ENCODE measurements at regions not wholly inside any gene's neighbourhood (a gene's known extent, or its start where the extent isn't known, plus 50 kb on each side); places are given as distances from the start of the nearest gene placed in this dataset.

GRCh38 chr12:25771041-25771440 lies 187.4 kb upstream of the RASSF8 start:
- DNase-seq (no peak), FAIRE-seq (no peak), ATAC-seq (no peak)
- Histone ChIP-seq H3K4me3 (no peak overlapping the region), H3K36me3 (no peaks in the 10 kb centered on the region), H3K4me1 (no peaks in the 10 kb centered on the region), H3K27ac (no peak overlapping the region), H3K27me3 (no peaks in the 10 kb centered on the region), H3K9me3 (no peaks in the 10 kb centered on the region)
- intact Hi-C loops (cut with DNase I) = no loop called here
- TF ChIP-seq, protein P1, sequence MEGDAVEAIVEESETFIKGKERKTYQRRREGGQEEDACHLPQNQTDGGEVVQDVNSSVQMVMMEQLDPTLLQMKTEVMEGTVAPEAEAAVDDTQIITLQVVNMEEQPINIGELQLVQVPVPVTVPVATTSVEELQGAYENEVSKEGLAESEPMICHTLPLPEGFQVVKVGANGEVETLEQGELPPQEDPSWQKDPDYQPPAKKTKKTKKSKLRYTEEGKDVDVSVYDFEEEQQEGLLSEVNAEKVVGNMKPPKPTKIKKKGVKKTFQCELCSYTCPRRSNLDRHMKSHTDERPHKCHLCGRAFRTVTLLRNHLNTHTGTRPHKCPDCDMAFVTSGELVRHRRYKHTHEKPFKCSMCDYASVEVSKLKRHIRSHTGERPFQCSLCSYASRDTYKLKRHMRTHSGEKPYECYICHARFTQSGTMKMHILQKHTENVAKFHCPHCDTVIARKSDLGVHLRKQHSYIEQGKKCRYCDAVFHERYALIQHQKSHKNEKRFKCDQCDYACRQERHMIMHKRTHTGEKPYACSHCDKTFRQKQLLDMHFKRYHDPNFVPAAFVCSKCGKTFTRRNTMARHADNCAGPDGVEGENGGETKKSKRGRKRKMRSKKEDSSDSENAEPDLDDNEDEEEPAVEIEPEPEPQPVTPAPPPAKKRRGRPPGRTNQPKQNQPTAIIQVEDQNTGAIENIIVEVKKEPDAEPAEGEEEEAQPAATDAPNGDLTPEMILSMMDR (IDR thresholded peaks at IDR 0.05) = no peak
- WGBS, 2 donors = 25 to 40% methylated on average over 2 of the region's 2 CpGs

DNA sequence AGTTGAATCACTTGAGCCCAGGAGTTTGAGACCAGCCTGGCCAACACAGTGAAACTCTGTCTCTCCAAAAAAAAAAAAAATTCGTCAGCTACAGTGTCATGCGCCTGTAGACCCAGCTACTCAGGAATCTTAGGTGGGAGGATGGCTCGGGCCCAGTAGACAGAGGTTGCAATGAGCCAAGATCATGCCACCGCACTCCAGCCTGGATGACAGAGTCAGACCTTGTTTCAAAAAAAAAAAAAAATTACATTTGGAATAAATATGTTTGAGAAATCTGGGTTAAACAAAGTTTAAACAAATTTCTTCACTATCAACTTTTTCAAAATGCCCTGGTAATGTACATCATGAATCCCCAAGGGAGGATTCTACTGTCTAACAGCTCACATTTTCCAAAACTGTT lies 187.0 kb upstream of the RASSF8 start:
- no peaks in the 10 kb centered on the region for H3K9me3 ChIP-seq
- FAIRE-seq (no peak), DNase-seq (no peak), ATAC-seq (no peak)
- 81 to 88% methylated on average over 4 of the region's 4 CpGs for WGBS, 2 donors
- H3K36me3 ChIP-seq = no peaks in the 10 kb centered on the region
- H3K4me3 ChIP-seq = no peak overlapping the region
- TF ChIP-seq, protein P1 (IDR thresholded peaks at IDR 0.05) = no peak
- intact Hi-C loops (cut with DNase I) = no loop called here
- no peak overlapping the region for H3K27ac ChIP-seq
- H3K4me1 ChIP-seq = no peaks in the 10 kb centered on the region
- H3K27me3 ChIP-seq = no peaks in the 10 kb centered on the region

DNA sequence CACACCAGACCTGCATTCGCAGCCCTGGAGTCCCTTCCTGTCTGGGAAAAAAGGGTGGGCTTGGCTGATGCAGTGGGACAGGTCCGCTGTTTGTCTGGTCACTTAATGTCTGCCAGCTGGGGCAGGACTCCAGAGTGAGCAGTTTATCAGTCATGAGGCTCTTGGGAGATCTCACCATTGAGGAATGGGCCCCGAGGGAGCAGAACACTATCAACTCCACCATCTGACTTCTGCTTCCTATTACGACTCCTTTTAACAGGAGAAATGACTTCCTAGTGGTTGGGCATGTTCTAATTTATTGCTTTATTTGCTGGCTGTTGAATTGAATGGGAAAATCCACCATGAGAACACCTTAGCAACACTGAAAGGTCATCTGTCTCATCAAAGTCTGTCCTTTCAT lies 182.5 kb upstream of the RASSF8 start:
- DNase-seq (no peak), FAIRE-seq (no peak), ATAC-seq (no peak)
- H3K4me3 ChIP-seq = no peak overlapping the region
- TF ChIP-seq, protein P1 (IDR thresholded peaks at IDR 0.05) = no peak
- H3K27me3 ChIP-seq = no peaks in the 10 kb centered on the region
- H3K36me3 ChIP-seq = no peaks in the 10 kb centered on the region
- WGBS, 2 donors = 67 to 75% methylated on average over 4 of the region's 4 CpGs
- no peaks in the 10 kb centered on the region for H3K9me3 ChIP-seq
- no peak overlapping the region for H3K27ac ChIP-seq
- intact Hi-C loops (cut with DNase I) = no loop called here
- no peaks in the 10 kb centered on the region for H3K4me1 ChIP-seq

- no peak overlapping the region for H3K27ac ChIP-seq
- intact Hi-C loops (cut with DNase I) = no loop called here
- ATAC-seq = no peak
- DNase-seq = no peak
- no peaks in the 10 kb centered on the region for H3K27me3 ChIP-seq
- no peaks in the 10 kb centered on the region for H3K36me3 ChIP-seq
- H3K4me3 ChIP-seq = no peak overlapping the region
- H3K9me3 ChIP-seq = no peaks in the 10 kb centered on the region
- H3K4me1 ChIP-seq = no peaks in the 10 kb centered on the region
- no peak for FAIRE-seq
- TF ChIP-seq, protein P1 (IDR thresholded peaks at IDR 0.05) = no peak
- 58 to 66% methylated on average over 3 of the region's 3 CpGs for WGBS, 2 donors
Measured at GRCh38 chr12:25780771-25781170, 177.7 kb upstream of the RASSF8 start.

DNA sequence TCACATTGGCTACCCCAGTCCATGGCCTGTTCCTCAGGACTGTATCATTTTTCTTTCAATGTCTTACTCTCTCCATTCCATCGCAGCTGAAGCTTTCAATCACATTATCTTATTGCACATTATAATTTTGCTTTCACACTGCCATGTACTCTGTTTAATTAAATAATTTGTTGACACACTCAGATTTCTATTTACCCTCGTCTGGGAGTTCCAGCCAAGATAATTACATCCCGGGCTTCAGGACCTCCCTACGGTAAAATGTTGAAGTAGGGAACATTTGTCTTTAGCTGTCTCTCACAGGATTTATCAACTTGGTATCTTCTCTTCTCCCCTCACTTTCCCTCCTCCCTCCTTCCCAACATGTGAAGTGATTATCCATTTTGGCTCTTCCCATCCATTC lies 177.2 kb upstream of the RASSF8 start:
- H3K9me3 ChIP-seq = no peaks in the 10 kb centered on the region
- H3K36me3 ChIP-seq = no peaks in the 10 kb centered on the region
- H3K4me3 ChIP-seq = no peak overlapping the region
- TF ChIP-seq, protein P1 (IDR thresholded peaks at IDR 0.05) = no peak
- DNase-seq = no peak
- no peak for ATAC-seq
- no peak overlapping the region for H3K27ac ChIP-seq
- no peaks in the 10 kb centered on the region for H3K27me3 ChIP-seq
- intact Hi-C loops (cut with DNase I) = no loop called here
- no peak for FAIRE-seq
- WGBS, 2 donors = 35 to 50% methylated on average over 4 of the region's 4 CpGs
- H3K4me1 ChIP-seq = no peaks in the 10 kb centered on the region

All from pancreas (tissue), 10 donors.